ENCODE measurements at regions not wholly inside any gene's neighbourhood (a gene's known extent, or its start where the extent isn't known, plus 50 kb on each side); places are given as distances from the start of the nearest gene placed in this dataset.
A peak's percentile ranks its signal among the peaks of the same experiment; 100 is the strongest.
"Not testable (repeated sequence)": the region's sequence is repeated elsewhere in the genome, so short reads cannot be mapped to it uniquely, and the experiment has no call there.

GRCh38 chr11:3564383-3564782, 77.4 kb downstream of the ART5 start:
- not testable (repeated sequence) for H3K4me3 ChIP-seq (ENCODE audit: low read depth, low read length); H3K4ac ChIP-seq (ENCODE audit: low read depth, low read length); H2AFZ ChIP-seq (ENCODE audit: insufficient read depth, low read length, poor library complexity); H4K12ac ChIP-seq (ENCODE audit: low read depth, low read length); H3K79me1 ChIP-seq (ENCODE audit: low read length); H3K9ac ChIP-seq (ENCODE audit: low read length); H3K79me2 ChIP-seq (ENCODE audit: control insufficient read depth, insufficient read depth, low read length, poor library complexity); H3K23ac ChIP-seq (ENCODE audit: low read length); H3K4me1 ChIP-seq (ENCODE audit: control insufficient read depth in 1 of 2, insufficient read depth in 2 of 2, low read length in 2 of 2); H4K8ac ChIP-seq (ENCODE audit: low read depth, low read length); H2BK12ac ChIP-seq (ENCODE audit: low read length); H3K9me3 ChIP-seq (ENCODE audit: insufficient read depth, low read depth, low read length); H3K18ac ChIP-seq (ENCODE audit: low read length); H2BK5ac ChIP-seq (ENCODE audit: low read depth, low read length, poor library complexity); H2AK5ac ChIP-seq (ENCODE audit: low read length); H3K27me3 ChIP-seq (ENCODE audit: insufficient read depth, low read length); H3K14ac ChIP-seq (ENCODE audit: low read length); H2BK120ac ChIP-seq (ENCODE audit: insufficient read depth, low read length, poor library complexity); H3K4me2 ChIP-seq (ENCODE audit: low read length); H3K27ac ChIP-seq (ENCODE audit: low read depth, low read length); H4K91ac ChIP-seq (ENCODE audit: low read depth, low read length); H3K36me3 ChIP-seq (ENCODE audit: control insufficient read depth in 1 of 2, insufficient read depth in 2 of 2, low read length in 2 of 2)
- no CpG with 5 or more reads among the region's 1 CpG for WGBS (ENCODE audit: extremely low coverage, insufficient coverage, insufficient read length)
- DNase-seq, result peak in 1 of 2 donors; percentile 32

- not testable (repeated sequence) for H3K4me2 ChIP-seq (ENCODE audit: low read length); H3K14ac ChIP-seq (ENCODE audit: low read length); H3K4me3 ChIP-seq (ENCODE audit: low read depth, low read length); H3K9me3 ChIP-seq (ENCODE audit: insufficient read depth, low read depth, low read length); DNase-seq; H4K12ac ChIP-seq (ENCODE audit: low read depth, low read length); H3K27me3 ChIP-seq (ENCODE audit: insufficient read depth, low read length); H2BK5ac ChIP-seq (ENCODE audit: low read depth, low read length, poor library complexity); H2AFZ ChIP-seq (ENCODE audit: insufficient read depth, low read length, poor library complexity); H4K91ac ChIP-seq (ENCODE audit: low read depth, low read length); H3K4me1 ChIP-seq (ENCODE audit: control insufficient read depth in 1 of 2, insufficient read depth in 2 of 2, low read length in 2 of 2); H3K36me3 ChIP-seq (ENCODE audit: control insufficient read depth in 1 of 2, insufficient read depth in 2 of 2, low read length in 2 of 2); H3K79me2 ChIP-seq (ENCODE audit: control insufficient read depth, insufficient read depth, low read length, poor library complexity); H3K23ac ChIP-seq (ENCODE audit: low read length); H3K9ac ChIP-seq (ENCODE audit: low read length); H3K27ac ChIP-seq (ENCODE audit: low read depth, low read length); H3K4ac ChIP-seq (ENCODE audit: low read depth, low read length); H2AK5ac ChIP-seq (ENCODE audit: low read length); H2BK120ac ChIP-seq (ENCODE audit: insufficient read depth, low read length, poor library complexity); H2BK12ac ChIP-seq (ENCODE audit: low read length); H3K18ac ChIP-seq (ENCODE audit: low read length); H4K8ac ChIP-seq (ENCODE audit: low read depth, low read length); H3K79me1 ChIP-seq (ENCODE audit: low read length)
- WGBS (ENCODE audit: extremely low coverage, insufficient coverage, insufficient read length), result no CpG with 5 or more reads among the region's 6 CpGs
These were observed 87.2 kb downstream of the ART5 start for GRCh38 chr11:3554621-3555020.

GRCh38 chr11:3544990-3545389, 96.8 kb downstream of the ART5 start:
- not testable (repeated sequence) for H3K27ac ChIP-seq (ENCODE audit: low read depth, low read length); H3K4me3 ChIP-seq (ENCODE audit: low read depth, low read length); H3K36me3 ChIP-seq (ENCODE audit: control insufficient read depth in 1 of 2, insufficient read depth in 2 of 2, low read length in 2 of 2); H3K9ac ChIP-seq (ENCODE audit: low read length); H2BK120ac ChIP-seq (ENCODE audit: insufficient read depth, low read length, poor library complexity); DNase-seq; H2AFZ ChIP-seq (ENCODE audit: insufficient read depth, low read length, poor library complexity); H3K23ac ChIP-seq (ENCODE audit: low read length); H3K79me2 ChIP-seq (ENCODE audit: control insufficient read depth, insufficient read depth, low read length, poor library complexity); H3K79me1 ChIP-seq (ENCODE audit: low read length); H2BK12ac ChIP-seq (ENCODE audit: low read length); H3K4me2 ChIP-seq (ENCODE audit: low read length); H2AK5ac ChIP-seq (ENCODE audit: low read length); H3K14ac ChIP-seq (ENCODE audit: low read length); H3K27me3 ChIP-seq (ENCODE audit: insufficient read depth, low read length); H3K4me1 ChIP-seq (ENCODE audit: control insufficient read depth in 1 of 2, insufficient read depth in 2 of 2, low read length in 2 of 2); H2BK5ac ChIP-seq (ENCODE audit: low read depth, low read length, poor library complexity); H3K4ac ChIP-seq (ENCODE audit: low read depth, low read length); H3K9me3 ChIP-seq (ENCODE audit: insufficient read depth, low read depth, low read length); H4K91ac ChIP-seq (ENCODE audit: low read depth, low read length); H4K8ac ChIP-seq (ENCODE audit: low read depth, low read length); H3K18ac ChIP-seq (ENCODE audit: low read length); H4K12ac ChIP-seq (ENCODE audit: low read depth, low read length)
- WGBS (ENCODE audit: extremely low coverage, insufficient coverage, insufficient read length), result no CpG with 5 or more reads among the region's 10 CpGs

GRCh38 chr11:3538220-3538619, 103.6 kb downstream of the ART5 start:
- DNase-seq; H3K18ac ChIP-seq (ENCODE audit: low read length); H3K4ac ChIP-seq (ENCODE audit: low read depth, low read length); H3K36me3 ChIP-seq (ENCODE audit: control insufficient read depth in 1 of 2, insufficient read depth in 2 of 2, low read length in 2 of 2); H2BK12ac ChIP-seq (ENCODE audit: low read length); H3K4me1 ChIP-seq (ENCODE audit: control insufficient read depth in 1 of 2, insufficient read depth in 2 of 2, low read length in 2 of 2); H3K79me2 ChIP-seq (ENCODE audit: control insufficient read depth, insufficient read depth, low read length, poor library complexity); H4K8ac ChIP-seq (ENCODE audit: low read depth, low read length); H3K4me2 ChIP-seq (ENCODE audit: low read length); H3K9me3 ChIP-seq (ENCODE audit: insufficient read depth, low read depth, low read length); H3K4me3 ChIP-seq (ENCODE audit: low read depth, low read length); H3K27ac ChIP-seq (ENCODE audit: low read depth, low read length); H3K9ac ChIP-seq (ENCODE audit: low read length); H2BK5ac ChIP-seq (ENCODE audit: low read depth, low read length, poor library complexity); H4K91ac ChIP-seq (ENCODE audit: low read depth, low read length); H3K27me3 ChIP-seq (ENCODE audit: insufficient read depth, low read length); H3K14ac ChIP-seq (ENCODE audit: low read length); H4K12ac ChIP-seq (ENCODE audit: low read depth, low read length); H2AFZ ChIP-seq (ENCODE audit: insufficient read depth, low read length, poor library complexity); H2BK120ac ChIP-seq (ENCODE audit: insufficient read depth, low read length, poor library complexity); H3K79me1 ChIP-seq (ENCODE audit: low read length); H2AK5ac ChIP-seq (ENCODE audit: low read length); H3K23ac ChIP-seq (ENCODE audit: low read length): not testable (repeated sequence)
- WGBS (ENCODE audit: extremely low coverage, insufficient coverage, insufficient read length), result no CpG with 5 or more reads among the region's 1 CpG

Measured in trophoblast cell (in vitro differentiated cells and primary cell).